AG09309 (cell line): ENCODE measurements at regions not wholly inside any gene's neighbourhood (a gene's known extent, or its start where the extent isn't known, plus 50 kb on each side); places are given as distances from the start of the nearest gene placed in this dataset.

Experiments
- DNase-seq: peaks from one replicate; pipeline ENCODE4 v3.0.0-alpha.2; 2010; ENCODE audit warnings: low read depth
- H3K4me3 ChIP-seq: 2 replicates; pipeline ENCODE4 v1.5.1; 2011; ENCODE audit warnings: mild to moderate bottlenecking, low read depth, low read length, moderate library complexity; ENCODE audit not compliant: control insufficient read depth
- TF ChIP-seq, protein P1 (sequence below): IDR thresholded peaks from 2 replicates; pipeline ENCODE4 v1.5.1; 2011; ENCODE audit warnings: mild to moderate bottlenecking, low read depth, low read length, inconsistent platforms; ENCODE audit not compliant: insufficient read depth, control insufficient read depth; ENCODE audit errors: missing control alignments

DNA sequence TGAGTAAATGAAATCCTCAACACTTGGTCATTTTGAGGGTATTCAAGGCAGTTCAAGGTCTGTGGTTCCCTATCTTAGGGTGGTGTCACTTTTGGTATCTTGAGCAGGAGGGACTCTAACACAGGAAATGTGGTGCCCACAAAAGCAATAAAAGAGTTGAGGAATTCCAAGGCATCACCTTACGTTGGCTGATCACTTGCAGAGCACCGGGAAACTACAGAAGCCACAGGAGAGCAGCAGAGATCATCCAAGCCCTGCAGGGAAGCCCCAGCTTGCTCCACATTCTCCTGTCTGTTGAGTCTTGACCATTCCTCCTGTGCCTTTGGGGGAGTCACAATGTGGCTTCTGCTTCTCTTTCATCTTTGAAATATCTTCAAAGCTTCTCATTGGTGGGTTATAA is 565.8 kb upstream of the ADARB2 start:
- no peak for DNase-seq
- TF ChIP-seq, protein P1, sequence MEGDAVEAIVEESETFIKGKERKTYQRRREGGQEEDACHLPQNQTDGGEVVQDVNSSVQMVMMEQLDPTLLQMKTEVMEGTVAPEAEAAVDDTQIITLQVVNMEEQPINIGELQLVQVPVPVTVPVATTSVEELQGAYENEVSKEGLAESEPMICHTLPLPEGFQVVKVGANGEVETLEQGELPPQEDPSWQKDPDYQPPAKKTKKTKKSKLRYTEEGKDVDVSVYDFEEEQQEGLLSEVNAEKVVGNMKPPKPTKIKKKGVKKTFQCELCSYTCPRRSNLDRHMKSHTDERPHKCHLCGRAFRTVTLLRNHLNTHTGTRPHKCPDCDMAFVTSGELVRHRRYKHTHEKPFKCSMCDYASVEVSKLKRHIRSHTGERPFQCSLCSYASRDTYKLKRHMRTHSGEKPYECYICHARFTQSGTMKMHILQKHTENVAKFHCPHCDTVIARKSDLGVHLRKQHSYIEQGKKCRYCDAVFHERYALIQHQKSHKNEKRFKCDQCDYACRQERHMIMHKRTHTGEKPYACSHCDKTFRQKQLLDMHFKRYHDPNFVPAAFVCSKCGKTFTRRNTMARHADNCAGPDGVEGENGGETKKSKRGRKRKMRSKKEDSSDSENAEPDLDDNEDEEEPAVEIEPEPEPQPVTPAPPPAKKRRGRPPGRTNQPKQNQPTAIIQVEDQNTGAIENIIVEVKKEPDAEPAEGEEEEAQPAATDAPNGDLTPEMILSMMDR: no peak

DNA sequence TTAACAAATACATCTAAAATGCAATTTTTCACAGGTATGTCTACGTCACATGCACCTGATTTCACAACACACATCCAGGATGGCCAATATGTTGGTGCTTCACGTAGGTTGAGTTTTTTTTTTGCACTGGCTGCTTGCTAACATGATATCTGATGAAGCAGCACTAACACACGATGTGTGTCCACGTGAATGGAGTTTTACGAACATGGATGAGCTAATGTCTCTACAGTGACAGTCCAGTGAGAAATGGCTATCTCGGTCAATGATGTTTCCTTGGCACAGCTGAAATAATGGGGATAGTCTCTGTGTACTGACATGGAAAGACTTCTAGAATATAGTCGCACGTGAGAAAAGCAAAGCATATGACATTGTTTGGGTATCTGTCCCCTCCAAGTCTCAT is 563.9 kb upstream of the ADARB2 start:
- TF ChIP-seq, protein P1: no peak
- no peak for DNase-seq
- no peak overlapping the region for H3K4me3 ChIP-seq

More for the DNA sequence above, 565.8 kb upstream of the ADARB2 start:
- H3K4me3 ChIP-seq: no peak overlapping the region

DNA sequence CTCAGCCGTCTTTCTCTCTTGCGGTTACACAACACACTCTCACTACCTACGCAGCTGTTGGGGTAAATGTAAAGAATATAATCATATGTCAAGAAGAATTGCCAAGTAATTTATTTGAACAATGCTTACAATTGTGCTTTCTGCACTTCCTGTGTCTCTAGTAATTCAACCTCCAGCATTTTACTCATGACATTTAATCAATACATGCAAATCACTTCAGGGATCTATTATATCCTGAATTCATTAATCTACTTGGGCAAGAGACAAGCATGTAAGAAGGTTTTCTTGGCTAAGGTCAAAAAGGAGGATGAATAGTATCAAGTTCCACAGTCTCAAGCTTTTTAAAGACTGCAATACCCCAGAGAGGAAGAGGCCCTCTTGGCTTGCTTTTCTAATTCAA is 562.9 kb upstream of the ADARB2 start:
- DNase-seq: no peak
- TF ChIP-seq, protein P1: no peak
- H3K4me3 ChIP-seq: no peak overlapping the region

DNA sequence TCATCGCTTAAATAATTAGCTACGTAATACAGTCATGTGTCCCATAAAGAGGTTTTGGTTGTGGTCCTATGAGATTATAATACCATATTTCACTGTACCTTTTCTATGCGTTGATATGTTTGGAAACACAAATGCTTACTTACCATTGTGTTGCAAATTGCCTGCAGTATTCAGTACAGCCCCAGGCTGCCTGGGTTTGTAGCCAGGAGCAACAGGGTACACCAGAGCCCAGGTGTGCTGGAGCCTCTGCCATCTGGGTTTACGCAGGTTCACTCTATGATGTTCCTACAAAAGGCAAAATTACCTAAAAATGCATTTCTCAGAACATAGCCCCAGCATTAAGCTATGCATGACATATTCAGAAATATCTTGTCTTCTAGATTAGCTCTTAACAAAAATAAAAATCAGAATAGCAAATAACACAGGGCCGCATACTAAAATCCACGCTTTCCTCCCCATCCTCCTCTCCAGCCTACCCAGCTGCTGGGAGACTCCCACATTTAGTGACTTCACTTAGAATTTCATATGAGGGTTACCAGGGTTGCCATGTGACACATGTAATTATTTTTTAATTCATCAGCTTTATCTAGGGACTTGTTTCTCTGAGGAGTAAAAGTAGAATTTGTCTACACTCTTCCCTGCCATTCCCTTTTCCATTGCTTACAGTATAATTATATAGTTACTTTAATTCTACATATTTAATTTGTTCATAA is 559.0 kb upstream of the ADARB2 start:
- no peak for DNase-seq
- no peak overlapping the region for H3K4me3 ChIP-seq
- TF ChIP-seq, protein P1: no peak

DNA sequence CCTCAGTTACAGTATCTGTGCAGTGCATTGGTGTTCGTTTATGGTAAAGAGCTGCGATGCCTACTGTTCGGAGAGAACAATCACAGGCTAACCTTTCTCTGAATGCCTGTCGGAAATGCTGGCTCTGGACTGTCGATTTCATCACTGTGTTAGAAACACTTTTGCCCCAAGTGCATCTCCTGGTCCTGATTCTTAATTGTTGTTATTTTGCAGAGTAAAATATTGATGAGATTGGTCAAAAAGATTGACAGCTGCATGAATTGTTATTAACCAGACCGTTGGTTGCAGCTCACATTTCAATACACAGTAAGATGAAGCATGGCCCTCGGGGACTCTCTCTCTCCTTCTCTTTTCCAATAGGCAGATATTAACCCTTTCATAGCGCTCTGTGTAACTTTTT is 557.4 kb upstream of the ADARB2 start:
- TF ChIP-seq, protein P1: no peak
- DNase-seq: no peak
- H3K4me3 ChIP-seq: no peak overlapping the region

DNA sequence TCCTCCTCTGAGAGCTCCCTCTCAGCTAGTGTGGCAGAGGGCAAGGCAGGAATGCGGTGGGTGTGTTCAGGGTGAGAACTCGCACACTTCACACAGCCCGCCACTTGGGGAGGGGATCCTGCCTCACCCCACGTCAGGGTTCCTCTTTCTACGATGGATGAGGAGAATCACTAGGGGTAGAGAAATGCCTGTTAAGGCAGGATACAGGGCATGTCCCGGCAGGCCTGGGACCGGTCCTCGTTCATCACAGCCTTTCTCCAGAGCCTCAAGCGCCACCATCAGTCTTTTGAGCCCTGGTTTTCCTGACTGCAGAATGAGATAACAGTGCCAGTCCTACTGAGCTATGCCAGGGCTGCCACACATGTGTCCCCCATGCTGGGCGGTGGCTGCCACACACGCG is 546.7 kb upstream of the ADARB2 start:
- H3K4me3 ChIP-seq: no peak overlapping the region
- TF ChIP-seq, protein P1: no peak
- DNase-seq: no peak

DNA sequence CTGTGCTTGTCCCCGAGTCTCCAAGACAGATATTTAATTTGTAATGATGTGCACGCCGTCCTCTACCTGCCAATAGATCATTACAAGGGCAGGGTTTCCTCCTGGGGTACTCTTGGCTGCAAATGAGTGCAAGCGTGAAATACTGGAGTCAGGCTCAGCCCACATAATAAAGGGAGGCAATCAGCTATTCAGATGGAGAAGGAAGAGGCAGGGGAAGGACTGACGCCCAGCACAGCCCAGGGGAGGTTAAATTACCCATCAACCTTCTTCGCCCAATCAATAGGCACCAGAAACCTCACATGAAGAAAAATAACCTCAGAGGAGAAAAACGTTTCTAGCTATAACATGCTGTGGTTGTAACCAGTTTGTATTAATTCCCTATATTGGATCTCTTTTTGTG is 544.9 kb upstream of the ADARB2 start:
- H3K4me3 ChIP-seq: no peak overlapping the region
- no peak for DNase-seq
- TF ChIP-seq, protein P1: no peak
